ENCODE measurements at regions not wholly inside any gene's neighbourhood (a gene's known extent, or its start where the extent isn't known, plus 50 kb on each side); places are given as distances from the start of the nearest gene placed in this dataset.

- no peak for TF ChIP-seq ISL1 (CRISPR knock-in tag; IDR thresholded peaks at IDR 0.05)
- TF ChIP-seq ZNF70 (CRISPR knock-in tag; IDR thresholded peaks at IDR 0.05): no peak
- TF ChIP-seq CSDC2 (CRISPR knock-in tag; IDR thresholded peaks at IDR 0.05): no peak
- TF ChIP-seq, protein P1, sequence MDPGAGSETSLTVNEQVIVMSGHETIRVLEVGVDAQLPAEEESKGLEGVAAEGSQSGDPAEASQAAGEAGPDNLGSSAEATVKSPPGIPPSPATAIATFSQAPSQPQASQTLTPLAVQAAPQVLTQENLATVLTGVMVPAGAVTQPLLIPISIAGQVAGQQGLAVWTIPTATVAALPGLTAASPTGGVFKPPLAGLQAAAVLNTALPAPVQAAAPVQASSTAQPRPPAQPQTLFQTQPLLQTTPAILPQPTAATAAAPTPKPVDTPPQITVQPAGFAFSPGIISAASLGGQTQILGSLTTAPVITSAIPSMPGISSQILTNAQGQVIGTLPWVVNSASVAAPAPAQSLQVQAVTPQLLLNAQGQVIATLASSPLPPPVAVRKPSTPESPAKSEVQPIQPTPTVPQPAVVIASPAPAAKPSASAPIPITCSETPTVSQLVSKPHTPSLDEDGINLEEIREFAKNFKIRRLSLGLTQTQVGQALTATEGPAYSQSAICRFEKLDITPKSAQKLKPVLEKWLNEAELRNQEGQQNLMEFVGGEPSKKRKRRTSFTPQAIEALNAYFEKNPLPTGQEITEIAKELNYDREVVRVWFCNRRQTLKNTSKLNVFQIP (CRISPR knock-in tag; IDR thresholded peaks at IDR 0.05; ENCODE audit: borderline replicate concordance, low read depth): no peak
- TF ChIP-seq CREB5 (CRISPR knock-in tag; IDR thresholded peaks at IDR 0.05; ENCODE audit: low read depth): no peak
- TF ChIP-seq, protein P2, sequence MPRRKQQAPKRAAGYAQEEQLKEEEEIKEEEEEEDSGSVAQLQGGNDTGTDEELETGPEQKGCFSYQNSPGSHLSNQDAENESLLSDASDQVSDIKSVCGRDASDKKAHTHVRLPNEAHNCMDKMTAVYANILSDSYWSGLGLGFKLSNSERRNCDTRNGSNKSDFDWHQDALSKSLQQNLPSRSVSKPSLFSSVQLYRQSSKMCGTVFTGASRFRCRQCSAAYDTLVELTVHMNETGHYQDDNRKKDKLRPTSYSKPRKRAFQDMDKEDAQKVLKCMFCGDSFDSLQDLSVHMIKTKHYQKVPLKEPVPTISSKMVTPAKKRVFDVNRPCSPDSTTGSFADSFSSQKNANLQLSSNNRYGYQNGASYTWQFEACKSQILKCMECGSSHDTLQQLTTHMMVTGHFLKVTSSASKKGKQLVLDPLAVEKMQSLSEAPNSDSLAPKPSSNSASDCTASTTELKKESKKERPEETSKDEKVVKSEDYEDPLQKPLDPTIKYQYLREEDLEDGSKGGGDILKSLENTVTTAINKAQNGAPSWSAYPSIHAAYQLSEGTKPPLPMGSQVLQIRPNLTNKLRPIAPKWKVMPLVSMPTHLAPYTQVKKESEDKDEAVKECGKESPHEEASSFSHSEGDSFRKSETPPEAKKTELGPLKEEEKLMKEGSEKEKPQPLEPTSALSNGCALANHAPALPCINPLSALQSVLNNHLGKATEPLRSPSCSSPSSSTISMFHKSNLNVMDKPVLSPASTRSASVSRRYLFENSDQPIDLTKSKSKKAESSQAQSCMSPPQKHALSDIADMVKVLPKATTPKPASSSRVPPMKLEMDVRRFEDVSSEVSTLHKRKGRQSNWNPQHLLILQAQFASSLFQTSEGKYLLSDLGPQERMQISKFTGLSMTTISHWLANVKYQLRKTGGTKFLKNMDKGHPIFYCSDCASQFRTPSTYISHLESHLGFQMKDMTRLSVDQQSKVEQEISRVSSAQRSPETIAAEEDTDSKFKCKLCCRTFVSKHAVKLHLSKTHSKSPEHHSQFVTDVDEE (CRISPR knock-in tag; IDR thresholded peaks at IDR 0.05): no peak
- no peak for TF ChIP-seq CSRNP3 (CRISPR knock-in tag; IDR thresholded peaks at IDR 0.05)
- TF ChIP-seq, protein P3, sequence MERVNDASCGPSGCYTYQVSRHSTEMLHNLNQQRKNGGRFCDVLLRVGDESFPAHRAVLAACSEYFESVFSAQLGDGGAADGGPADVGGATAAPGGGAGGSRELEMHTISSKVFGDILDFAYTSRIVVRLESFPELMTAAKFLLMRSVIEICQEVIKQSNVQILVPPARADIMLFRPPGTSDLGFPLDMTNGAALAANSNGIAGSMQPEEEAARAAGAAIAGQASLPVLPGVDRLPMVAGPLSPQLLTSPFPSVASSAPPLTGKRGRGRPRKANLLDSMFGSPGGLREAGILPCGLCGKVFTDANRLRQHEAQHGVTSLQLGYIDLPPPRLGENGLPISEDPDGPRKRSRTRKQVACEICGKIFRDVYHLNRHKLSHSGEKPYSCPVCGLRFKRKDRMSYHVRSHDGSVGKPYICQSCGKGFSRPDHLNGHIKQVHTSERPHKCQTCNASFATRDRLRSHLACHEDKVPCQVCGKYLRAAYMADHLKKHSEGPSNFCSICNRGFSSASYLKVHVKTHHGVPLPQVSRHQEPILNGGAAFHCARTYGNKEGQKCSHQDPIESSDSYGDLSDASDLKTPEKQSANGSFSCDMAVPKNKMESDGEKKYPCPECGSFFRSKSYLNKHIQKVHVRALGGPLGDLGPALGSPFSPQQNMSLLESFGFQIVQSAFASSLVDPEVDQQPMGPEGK (CRISPR knock-in tag; IDR thresholded peaks at IDR 0.05; ENCODE audit: borderline replicate concordance): no peak
- no peak for TF ChIP-seq RARB (CRISPR knock-in tag; IDR thresholded peaks at IDR 0.05)
These were observed 409.9 kb upstream of the ESRRG start for GRCh38 chr1:217133092-217133491.

Data from SK-N-SH treated with all-trans-retinoic acid at 6 μM for 48 hours (cell line).